ENCODE measurements at regions not wholly inside any gene's neighbourhood (a gene's known extent, or its start where the extent isn't known, plus 50 kb on each side); places are given as distances from the start of the nearest gene placed in this dataset.
"Not testable (repeated sequence)": the region's sequence is repeated elsewhere in the genome, so short reads cannot be mapped to it uniquely, and the experiment has no call there.

DNA sequence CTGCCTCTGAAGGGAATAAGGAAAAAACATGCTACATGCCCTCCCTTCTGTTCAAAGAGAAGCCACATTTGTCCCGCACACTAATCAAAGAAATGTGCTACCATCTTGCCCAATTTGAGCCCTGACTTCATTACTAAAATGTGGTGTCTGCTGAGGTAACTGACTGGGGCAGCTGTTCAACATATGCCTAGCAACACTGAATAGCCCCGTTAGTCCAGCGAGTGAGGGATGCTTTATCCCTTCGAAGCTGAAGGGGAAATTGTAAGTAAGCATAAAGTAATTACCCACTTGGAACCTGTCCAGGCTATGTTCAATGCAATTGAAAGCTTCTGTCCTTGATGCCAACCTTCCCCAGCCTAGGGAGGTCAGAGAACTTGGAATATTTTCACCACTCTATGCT lies 310.6 kb downstream of the SEC16B start:
- DNase-seq (ENCODE audit: insufficient read length) (no peak), FAIRE-seq (no peak)
- TF ChIP-seq POLR2A (IDR thresholded peaks at IDR 0.05; ENCODE audit: low read depth, low read length) (no peak), POLR2AphosphoS5 (IDR thresholded peaks at IDR 0.05; ENCODE audit: low read depth, low read length) (no peak), TAF1 (IDR thresholded peaks at IDR 0.05; ENCODE audit: borderline replicate concordance, low read depth, low read length) (no peak)

DNA sequence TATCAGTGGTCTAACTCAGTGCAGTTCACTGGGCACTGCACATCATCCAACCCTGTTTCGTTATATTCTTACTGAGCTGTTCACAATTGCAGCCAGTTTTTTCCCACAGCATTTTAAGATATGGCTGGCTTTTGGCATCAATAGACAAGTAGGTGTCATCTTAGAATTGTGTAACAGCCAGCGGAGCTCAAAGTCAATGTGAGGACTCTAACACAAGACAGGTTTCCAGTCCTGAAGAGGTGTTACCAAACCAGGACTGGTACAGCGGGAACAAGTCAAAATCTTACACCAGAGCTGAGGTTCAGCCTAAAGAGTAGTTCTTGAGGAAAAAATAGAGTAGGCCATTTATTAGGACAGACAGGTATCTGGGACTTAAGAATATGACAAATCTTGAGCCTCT lies 313.3 kb downstream of the SEC16B start:
- DNase-seq (ENCODE audit: insufficient read length) (no peak), FAIRE-seq (no peak)
- TF ChIP-seq POLR2A (IDR thresholded peaks at IDR 0.05; ENCODE audit: low read depth, low read length) = no peak
- no peak for TF ChIP-seq POLR2AphosphoS5 (IDR thresholded peaks at IDR 0.05; ENCODE audit: low read depth, low read length)
- no peak for TF ChIP-seq TAF1 (IDR thresholded peaks at IDR 0.05; ENCODE audit: borderline replicate concordance, low read depth, low read length)

- no peak for DNase-seq (ENCODE audit: insufficient read length)
- no peak for FAIRE-seq
- TF ChIP-seq POLR2AphosphoS5 (IDR thresholded peaks at IDR 0.05; ENCODE audit: low read depth, low read length) (no peak), POLR2A (IDR thresholded peaks at IDR 0.05; ENCODE audit: low read depth, low read length) (no peak), TAF1 (IDR thresholded peaks at IDR 0.05; ENCODE audit: borderline replicate concordance, low read depth, low read length) (no peak)
These were observed 318.9 kb downstream of the SEC16B start for GRCh38 chr1:177650947-177651346.

DNA sequence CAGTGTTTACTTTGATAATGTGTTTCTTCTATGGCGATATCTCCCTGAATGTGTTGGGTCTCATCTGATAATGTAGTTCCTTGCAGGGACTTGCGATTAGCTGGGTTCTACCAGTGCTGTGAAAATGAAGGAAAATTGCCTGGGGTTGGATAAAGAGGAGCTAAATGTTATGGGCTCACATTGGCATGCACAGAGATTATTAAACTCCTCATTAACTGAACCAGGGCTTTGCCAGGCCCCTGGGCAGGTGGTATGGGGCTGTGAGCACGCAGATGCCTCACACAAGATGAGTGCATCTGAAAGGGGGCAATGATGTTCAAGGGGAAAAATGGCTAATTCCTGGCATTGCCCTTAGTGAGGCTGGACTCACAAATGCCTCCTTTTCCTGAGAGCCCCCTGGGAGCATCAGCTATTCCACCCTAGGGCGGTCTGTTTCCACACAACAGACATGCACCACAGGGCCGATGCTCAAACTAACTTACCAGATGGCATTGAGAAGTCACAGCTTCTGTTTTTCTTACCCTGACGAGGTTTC lies 321.1 kb downstream of the SEC16B start:
- no peak for FAIRE-seq
- TF ChIP-seq TAF1 (IDR thresholded peaks at IDR 0.05; ENCODE audit: borderline replicate concordance, low read depth, low read length) (no peak), POLR2AphosphoS5 (IDR thresholded peaks at IDR 0.05; ENCODE audit: low read depth, low read length) (no peak), POLR2A (IDR thresholded peaks at IDR 0.05; ENCODE audit: low read depth, low read length) (no peak)
- DNase-seq (ENCODE audit: insufficient read length) = no peak

DNA sequence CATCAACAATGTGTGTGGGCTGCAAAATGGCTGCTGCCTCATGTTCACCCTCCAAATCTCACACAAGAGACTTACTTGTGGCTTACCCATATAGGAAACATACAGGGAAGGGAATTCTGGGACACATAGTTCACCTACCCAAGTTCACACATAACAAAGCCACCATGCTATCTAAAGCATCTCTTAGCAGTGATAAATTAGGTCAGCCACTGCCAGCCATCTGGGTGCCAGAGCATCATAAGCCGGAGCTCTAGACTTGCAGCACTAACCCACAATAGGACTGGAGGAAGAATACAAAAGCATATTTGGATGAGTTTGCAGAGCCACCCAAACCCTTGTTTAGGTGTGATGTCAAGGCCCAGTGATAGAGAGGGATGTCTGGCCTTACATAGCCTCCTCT lies 321.7 kb downstream of the SEC16B start:
- TF ChIP-seq POLR2A (IDR thresholded peaks at IDR 0.05; ENCODE audit: low read depth, low read length) (no peak), TAF1 (IDR thresholded peaks at IDR 0.05; ENCODE audit: borderline replicate concordance, low read depth, low read length) (no peak), POLR2AphosphoS5 (IDR thresholded peaks at IDR 0.05; ENCODE audit: low read depth, low read length) (no peak)
- no peak for FAIRE-seq
- DNase-seq (ENCODE audit: insufficient read length) = no peak

DNA sequence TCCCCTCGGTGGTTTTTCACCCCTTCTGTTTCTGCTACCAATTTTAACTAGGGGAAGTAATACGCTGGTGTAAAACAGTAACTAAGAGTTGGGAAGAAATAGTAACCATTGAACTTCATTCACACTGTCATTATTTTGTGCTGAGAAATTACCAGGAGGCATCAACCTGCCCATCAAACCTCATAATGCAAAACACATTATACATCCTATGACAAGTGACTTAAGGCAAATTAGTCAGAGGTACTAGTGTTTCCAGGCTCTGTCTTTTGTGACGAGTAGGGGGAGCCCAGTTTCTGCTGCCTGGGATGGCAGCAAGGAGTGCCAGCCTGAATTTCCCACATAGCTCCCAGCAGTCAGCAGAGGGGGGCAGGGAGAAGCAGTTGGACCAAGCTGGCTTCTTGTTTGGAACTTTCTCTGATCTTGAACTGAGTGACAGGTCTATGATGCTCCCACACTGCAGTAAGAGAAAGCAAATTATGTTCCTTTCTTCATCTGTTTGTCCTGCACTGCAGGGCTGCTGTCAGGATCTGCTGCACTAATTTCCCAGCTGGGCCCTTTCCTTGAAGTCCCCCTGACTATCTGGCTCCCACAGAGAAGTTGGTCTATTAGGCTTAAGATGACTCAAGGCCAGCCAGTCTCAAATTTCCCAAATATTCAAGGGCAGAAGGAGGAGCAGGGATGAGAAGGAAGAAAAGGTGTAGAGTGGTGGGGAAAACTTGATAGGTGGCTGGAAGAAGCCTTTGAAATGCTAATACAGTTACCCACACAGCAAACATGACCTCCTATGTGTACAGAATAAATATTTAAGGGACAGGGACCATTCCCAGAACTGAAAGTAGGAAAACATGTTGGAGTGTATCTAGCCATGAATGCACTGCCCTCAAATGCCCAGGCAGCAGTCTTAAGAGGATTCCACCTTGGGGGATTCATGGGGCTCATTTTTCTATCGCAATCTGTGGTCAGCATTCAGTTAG lies 322.8 kb downstream of the SEC16B start:
- FAIRE-seq (no peak), DNase-seq (ENCODE audit: insufficient read length) (no peak)
- TF ChIP-seq POLR2AphosphoS5 (IDR thresholded peaks at IDR 0.05; ENCODE audit: low read depth, low read length) (no peak), POLR2A (IDR thresholded peaks at IDR 0.05; ENCODE audit: low read depth, low read length) (no peak), TAF1 (IDR thresholded peaks at IDR 0.05; ENCODE audit: borderline replicate concordance, low read depth, low read length) (no peak)

DNA sequence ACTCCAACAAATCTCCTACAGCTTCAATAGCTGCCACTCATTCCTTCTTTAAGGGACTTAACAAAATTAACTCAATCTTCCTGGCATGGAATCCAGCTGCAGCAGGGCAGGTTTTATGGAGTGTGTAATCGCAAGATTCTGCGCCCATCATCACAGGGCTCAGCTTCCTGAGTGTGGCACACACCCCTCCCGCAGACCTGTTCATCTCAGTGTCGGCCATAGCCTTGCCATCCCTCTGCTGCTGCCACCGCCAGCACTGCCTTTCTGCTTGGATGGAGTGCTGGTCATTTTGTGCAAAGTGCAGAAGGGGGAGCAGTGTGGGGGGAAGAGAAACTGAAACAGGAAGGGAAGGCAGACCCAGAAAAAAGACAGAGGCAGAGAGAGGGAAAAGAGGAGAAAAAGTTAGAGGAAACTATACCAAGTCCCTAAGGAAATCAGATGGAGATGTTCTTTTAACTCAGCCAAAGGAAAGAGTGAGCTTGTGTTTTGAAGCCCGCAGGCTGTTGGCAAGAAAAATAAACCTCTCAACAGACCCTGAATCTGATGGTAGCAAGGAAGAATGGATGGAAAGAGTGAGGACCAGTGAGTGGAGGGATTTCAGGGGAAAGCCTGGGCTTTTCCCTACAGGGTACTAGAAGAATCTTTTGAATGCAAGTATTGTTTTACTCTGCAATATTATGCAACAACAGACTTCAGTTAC lies 324.2 kb downstream of the SEC16B start:
- DNase-seq (ENCODE audit: insufficient read length) = no peak
- no peak for FAIRE-seq
- TF ChIP-seq POLR2A (IDR thresholded peaks at IDR 0.05; ENCODE audit: low read depth, low read length) = no peak
- no peak for TF ChIP-seq TAF1 (IDR thresholded peaks at IDR 0.05; ENCODE audit: borderline replicate concordance, low read depth, low read length)
- no peak for TF ChIP-seq POLR2AphosphoS5 (IDR thresholded peaks at IDR 0.05; ENCODE audit: low read depth, low read length)

- DNase-seq (ENCODE audit: insufficient read length) (no peak), FAIRE-seq (no peak)
- TF ChIP-seq POLR2AphosphoS5 (IDR thresholded peaks at IDR 0.05; ENCODE audit: low read depth, low read length) (no peak), TAF1 (IDR thresholded peaks at IDR 0.05; ENCODE audit: borderline replicate concordance, low read depth, low read length) (no peak)
These were observed 329.2 kb downstream of the SEC16B start for GRCh38 chr1:177640687-177641086.

- DNase-seq (ENCODE audit: insufficient read length); FAIRE-seq: not testable (repeated sequence)
These were observed 335.7 kb downstream of the SEC16B start for GRCh38 chr1:177634151-177634550.

DNA sequence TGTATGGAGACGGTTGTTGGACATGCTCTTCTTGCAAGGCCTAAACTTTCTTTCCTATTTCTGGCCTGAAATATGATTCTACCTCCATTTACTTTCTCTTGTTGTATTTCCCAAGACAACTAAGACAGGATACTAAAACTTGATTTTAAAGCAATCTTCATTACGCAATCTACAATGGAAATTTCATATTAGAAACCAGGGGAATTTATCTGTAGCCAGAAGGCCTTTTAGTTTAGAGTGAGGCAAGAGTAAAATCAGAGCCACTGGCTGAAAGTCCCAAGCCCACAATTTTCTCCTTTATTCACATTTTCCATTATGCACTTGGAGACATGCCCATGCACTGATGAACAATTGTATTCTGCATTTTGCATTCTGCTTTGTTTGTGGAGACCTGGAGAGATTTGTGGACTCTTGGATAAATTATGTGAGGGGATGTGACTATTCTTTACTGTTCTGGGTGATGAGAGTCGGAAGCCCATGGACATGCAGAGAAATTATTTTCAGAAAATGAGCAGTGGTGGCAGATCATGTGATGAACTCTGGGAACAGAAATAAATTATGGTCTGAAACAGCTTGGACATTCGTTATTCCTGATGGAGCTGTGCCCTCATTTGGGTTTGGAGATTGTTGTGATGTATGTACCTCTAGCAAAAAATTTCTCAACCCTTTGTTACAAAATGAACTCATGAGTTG lies 336.8 kb downstream of the SEC16B start:
- DNase-seq (ENCODE audit: insufficient read length) (no peak), FAIRE-seq (no peak)
- TF ChIP-seq POLR2A (IDR thresholded peaks at IDR 0.05; ENCODE audit: low read depth, low read length) = no peak
- TF ChIP-seq TAF1 (IDR thresholded peaks at IDR 0.05; ENCODE audit: borderline replicate concordance, low read depth, low read length) = no peak
- TF ChIP-seq POLR2AphosphoS5 (IDR thresholded peaks at IDR 0.05; ENCODE audit: low read depth, low read length) = no peak

GRCh38 chr1:177631770-177632169 lies 338.1 kb downstream of the SEC16B start:
- FAIRE-seq (no peak), DNase-seq (ENCODE audit: insufficient read length) (no peak)
- no peak for TF ChIP-seq TAF1 (IDR thresholded peaks at IDR 0.05; ENCODE audit: borderline replicate concordance, low read depth, low read length)
- TF ChIP-seq POLR2A (IDR thresholded peaks at IDR 0.05; ENCODE audit: low read depth, low read length) = no peak
- no peak for TF ChIP-seq POLR2AphosphoS5 (IDR thresholded peaks at IDR 0.05; ENCODE audit: low read depth, low read length)

All from GM12892 (cell line).